ENCODE measurements at regions not wholly inside any gene's neighbourhood (a gene's known extent, or its start where the extent isn't known, plus 50 kb on each side); places are given as distances from the start of the nearest gene placed in this dataset.

GRCh38 chr13:33426131-33426530 is 140.6 kb upstream of the STARD13 start:
- no peaks in the 10 kb centered on the region for H3K4me1 ChIP-seq (ENCODE audit: control insufficient read depth in 5 of 5, insufficient read depth in 5 of 5, low read length in 5 of 5)
- no peak overlapping the region for H3K4me3 ChIP-seq
- TF ChIP-seq CTCF (IDR thresholded peaks at IDR 0.05; ENCODE audit: control extremely low read depth, extremely low read depth) = no peak
- no peak overlapping the region for H3K9ac ChIP-seq (ENCODE audit: insufficient read depth in 1 of 2, low read length in 2 of 2)
- ATAC-seq (ENCODE audit: insufficient read depth, low FRiP score) = no peak
- DNase-seq = no peak
- H3K27ac ChIP-seq (ENCODE audit: low read depth in 1 of 2, low read length in 1 of 2) = no peak overlapping the region
- H3K27me3 ChIP-seq (ENCODE audit: control insufficient read depth in 3 of 3, insufficient read depth in 3 of 3, low read length in 2 of 3) = no peaks in the 10 kb centered on the region
- WGBS, 2 donors = 94 to 96% methylated on average over 1 of the region's 1 CpG
- no peaks in the 10 kb centered on the region for H3K36me3 ChIP-seq (ENCODE audit: control insufficient read depth in 4 of 4, insufficient read depth in 4 of 4, low read length in 4 of 4)
- no peaks in the 10 kb centered on the region for H3K9me3 ChIP-seq (ENCODE audit: control insufficient read depth in 4 of 4, insufficient read depth in 3 of 4, low read length in 3 of 4)

GRCh38 chr13:33433316-33433715 is 147.8 kb upstream of the STARD13 start:
- Histone ChIP-seq H3K27me3 (ENCODE audit: control insufficient read depth in 3 of 3, insufficient read depth in 3 of 3, low read length in 2 of 3) (no peaks in the 10 kb centered on the region), H3K9me3 (ENCODE audit: control insufficient read depth in 4 of 4, insufficient read depth in 3 of 4, low read length in 3 of 4) (no peaks in the 10 kb centered on the region), H3K4me1 (ENCODE audit: control insufficient read depth in 5 of 5, insufficient read depth in 5 of 5, low read length in 5 of 5) (peaks cover 0 to 10% (median 0%) of the 10 kb centered on the region in 5 donors), H3K4me3 (no peak overlapping the region), H3K36me3 (ENCODE audit: control insufficient read depth in 4 of 4, insufficient read depth in 4 of 4, low read length in 4 of 4) (no peaks in the 10 kb centered on the region), H3K9ac (ENCODE audit: insufficient read depth in 1 of 2, low read length in 2 of 2) (no peak overlapping the region), H3K27ac (ENCODE audit: low read depth in 1 of 2, low read length in 1 of 2) (no peak overlapping the region)
- DNase-seq (no peak), ATAC-seq (ENCODE audit: insufficient read depth, low FRiP score) (no peak)
- TF ChIP-seq CTCF (IDR thresholded peaks at IDR 0.05; ENCODE audit: control extremely low read depth, extremely low read depth) = no peak
- WGBS, 2 donors = 88 to 97% methylated on average over 6 of the region's 6 CpGs

GRCh38 chr13:33434676-33435075 is 149.1 kb upstream of the STARD13 start:
- Histone ChIP-seq H3K27me3 (ENCODE audit: control insufficient read depth in 3 of 3, insufficient read depth in 3 of 3, low read length in 2 of 3) (no peaks in the 10 kb centered on the region), H3K9ac (ENCODE audit: insufficient read depth in 1 of 2, low read length in 2 of 2) (no peak overlapping the region), H3K4me1 (ENCODE audit: control insufficient read depth in 5 of 5, insufficient read depth in 5 of 5, low read length in 5 of 5) (peaks cover 0 to 24% (median 5%) of the 10 kb centered on the region in 5 donors), H3K9me3 (ENCODE audit: control insufficient read depth in 4 of 4, insufficient read depth in 3 of 4, low read length in 3 of 4) (no peaks in the 10 kb centered on the region), H3K4me3 (no peak overlapping the region), H3K36me3 (ENCODE audit: control insufficient read depth in 4 of 4, insufficient read depth in 4 of 4, low read length in 4 of 4) (no peaks in the 10 kb centered on the region), H3K27ac (ENCODE audit: low read depth in 1 of 2, low read length in 1 of 2) (no peak overlapping the region)
- DNase-seq (no peak), ATAC-seq (ENCODE audit: insufficient read depth, low FRiP score) (no peak)
- TF ChIP-seq CTCF (IDR thresholded peaks at IDR 0.05; ENCODE audit: control extremely low read depth, extremely low read depth) = no peak
- 64 to 88% methylated on average over 2 of the region's 2 CpGs for WGBS, 2 donors

GRCh38 chr13:33435207-33435606 is 149.7 kb upstream of the STARD13 start:
- Histone ChIP-seq H3K4me3 (no peak overlapping the region), H3K36me3 (ENCODE audit: control insufficient read depth in 4 of 4, insufficient read depth in 4 of 4, low read length in 4 of 4) (no peaks in the 10 kb centered on the region), H3K27me3 (ENCODE audit: control insufficient read depth in 3 of 3, insufficient read depth in 3 of 3, low read length in 2 of 3) (no peaks in the 10 kb centered on the region), H3K4me1 (ENCODE audit: control insufficient read depth in 5 of 5, insufficient read depth in 5 of 5, low read length in 5 of 5) (peaks cover 0 to 28% (median 5%) of the 10 kb centered on the region in 5 donors), H3K9ac (ENCODE audit: insufficient read depth in 1 of 2, low read length in 2 of 2) (no peak overlapping the region), H3K9me3 (ENCODE audit: control insufficient read depth in 4 of 4, insufficient read depth in 3 of 4, low read length in 3 of 4) (no peaks in the 10 kb centered on the region), H3K27ac (ENCODE audit: low read depth in 1 of 2, low read length in 1 of 2) (no peak overlapping the region)
- 73 to 85% methylated on average over 2 of the region's 2 CpGs for WGBS, 2 donors
- no peak for TF ChIP-seq CTCF (IDR thresholded peaks at IDR 0.05; ENCODE audit: control extremely low read depth, extremely low read depth)
- ATAC-seq (ENCODE audit: insufficient read depth, low FRiP score) = no peak
- DNase-seq = no peak

Measured in lung (tissue), 11 donors.